GM19351 (cell line): ENCODE measurements at regions not wholly inside any gene's neighbourhood (a gene's known extent, or its start where the extent isn't known, plus 50 kb on each side); places are given as distances from the start of the nearest gene placed in this dataset.

Source experiments
- ATAC-seq: cut with Tn5 transposase; IDR thresholded peaks from one replicate; pipeline ENCODE4 v1.9.1; 2021; ENCODE audit warnings: mild to moderate bottlenecking, moderate library complexity; ENCODE audit not compliant: unreplicated experiment

GRCh38 chr7:153005750-153006435 lies 246.3 kb downstream of the ACTR3B start:
- ATAC-seq = no peak

DNA sequence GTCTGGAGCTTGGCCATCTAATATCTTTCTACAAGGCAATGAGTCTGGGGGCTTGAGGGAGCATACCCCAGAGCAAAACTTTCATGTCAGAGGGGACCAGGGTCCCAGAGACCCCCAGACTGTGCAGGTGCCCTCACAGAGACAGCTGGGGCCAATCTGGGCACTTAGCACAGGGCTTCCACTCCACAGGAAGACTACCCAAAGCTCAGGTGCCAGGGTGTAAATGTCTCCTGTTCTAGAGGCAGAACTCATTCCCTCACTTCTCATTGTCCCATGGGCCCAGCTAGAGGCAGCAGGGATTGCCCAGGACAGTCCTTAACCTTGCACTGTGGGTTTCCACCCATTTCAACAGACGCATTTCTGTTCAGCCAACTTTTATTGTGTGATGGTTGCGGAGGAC lies 246.9 kb downstream of the ACTR3B start:
- no peak for ATAC-seq

DNA sequence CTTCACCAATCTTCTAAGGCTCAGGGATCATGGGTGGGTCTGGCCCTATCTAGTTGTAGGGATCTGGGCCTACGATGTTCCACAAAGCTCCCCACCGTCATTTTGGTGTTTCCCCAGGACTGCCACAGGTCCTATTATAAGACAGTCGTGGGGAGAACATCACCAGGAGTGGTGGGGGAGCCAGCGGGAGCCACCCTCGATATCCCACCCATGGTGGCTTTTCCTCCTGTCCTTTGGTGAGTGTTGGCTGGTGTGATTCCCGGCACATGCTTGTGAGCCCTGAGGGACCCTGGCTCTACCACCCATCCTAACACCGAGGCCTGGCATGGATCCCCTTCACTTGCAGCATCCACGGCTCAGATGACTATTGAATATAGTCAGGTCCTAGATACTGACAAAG lies 247.4 kb downstream of the ACTR3B start:
- ATAC-seq = no peak

DNA sequence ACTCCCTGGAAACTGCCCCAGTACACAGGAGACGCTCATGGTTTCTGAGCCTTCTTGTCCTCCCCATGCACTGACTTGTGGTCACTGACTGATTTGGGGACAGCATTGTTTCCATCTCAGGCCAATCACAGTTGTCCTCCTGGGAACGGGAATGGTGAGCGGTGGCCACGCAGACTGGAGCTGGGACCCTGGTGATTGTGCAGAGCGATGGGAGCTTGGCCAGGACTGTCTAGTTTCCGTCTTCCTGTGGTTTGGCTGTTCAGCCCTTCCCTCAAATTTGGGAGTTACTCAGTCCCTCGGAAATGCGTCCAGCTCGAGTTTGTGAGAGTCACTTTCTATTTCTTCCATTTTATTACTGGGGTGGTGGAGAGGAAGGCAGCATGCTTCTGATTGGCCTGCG lies 250.9 kb downstream of the ACTR3B start:
- ATAC-seq = no peak

DNA sequence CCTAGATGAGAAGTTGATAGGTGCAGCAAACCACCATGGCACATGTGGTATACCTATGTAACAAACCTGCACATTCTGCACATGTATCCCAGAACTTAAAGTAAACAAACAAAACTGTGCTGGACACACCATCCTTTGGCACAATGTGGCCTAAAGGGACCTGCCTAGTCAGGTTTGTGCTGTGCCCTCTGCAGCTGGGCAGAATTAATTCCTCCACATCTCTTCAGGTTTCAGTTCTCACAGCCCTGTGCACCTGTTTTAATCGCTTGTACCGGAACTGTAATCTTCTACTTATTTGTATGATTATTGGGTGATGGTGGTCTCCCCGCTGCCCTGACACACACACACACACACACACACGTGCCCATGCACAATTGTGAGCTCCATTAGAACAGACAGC lies 252.7 kb downstream of the ACTR3B start:
- ATAC-seq = no peak

GRCh38 chr7:153017223-153017622 lies 257.7 kb downstream of the ACTR3B start:
- ATAC-seq = no peak

GRCh38 chr7:153021542-153021941 lies 262.0 kb downstream of the ACTR3B start:
- ATAC-seq = no peak

DNA sequence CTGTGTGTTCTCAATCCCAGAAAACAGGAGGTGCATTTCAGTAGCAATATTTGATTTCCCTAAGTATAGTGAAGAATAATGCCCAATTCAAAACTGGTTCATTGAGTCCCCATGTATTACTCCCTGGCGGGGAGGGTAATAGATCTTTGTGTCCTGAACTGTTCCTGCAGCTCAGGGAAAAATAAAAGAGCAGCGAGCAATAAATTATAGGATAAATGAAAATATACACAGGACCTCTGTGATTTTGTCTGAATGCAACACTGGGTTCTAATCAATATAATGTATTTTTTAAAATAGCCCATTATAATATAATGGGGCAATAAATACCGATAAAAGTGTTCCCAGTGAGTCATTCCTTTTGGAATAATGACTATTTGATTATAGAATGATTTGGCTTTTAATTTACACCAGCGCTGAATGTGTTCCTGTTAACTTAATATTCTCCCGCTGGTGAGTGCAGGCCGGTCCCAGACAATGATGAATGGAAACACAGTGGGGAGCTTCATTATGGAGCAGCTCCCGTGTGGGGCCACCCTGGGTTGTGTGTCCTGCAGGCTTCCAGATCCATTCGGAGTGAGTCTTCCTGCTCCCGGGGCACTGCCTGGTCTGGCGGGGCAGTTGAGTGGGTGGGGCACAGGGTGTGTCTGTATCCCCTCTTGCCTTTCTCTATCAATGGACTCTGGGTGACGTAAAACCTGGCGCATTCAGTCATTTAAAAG lies 263.1 kb downstream of the ACTR3B start:
- ATAC-seq = no peak

GRCh38 chr7:153023194-153023592 lies 263.6 kb downstream of the ACTR3B start:
- no peak for ATAC-seq

DNA sequence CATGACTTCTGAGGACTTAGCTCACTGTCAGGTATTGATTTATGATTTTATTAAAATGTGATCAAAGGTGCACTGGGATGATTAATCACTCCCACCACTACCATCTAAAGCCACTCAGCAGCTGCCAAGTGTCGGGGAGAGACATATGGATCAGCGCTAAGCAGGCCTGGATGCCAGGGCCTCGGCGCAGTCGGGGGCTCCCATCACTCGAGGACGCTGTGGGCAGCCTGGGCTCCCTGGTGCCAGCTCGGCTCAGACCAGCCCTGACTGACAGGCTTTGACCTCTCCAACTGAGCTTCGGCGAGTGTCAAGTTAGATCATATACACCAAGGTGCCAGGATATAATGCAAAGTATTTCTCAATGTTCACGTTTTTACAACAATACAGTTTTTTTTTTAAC lies 267.7 kb downstream of the ACTR3B start:
- ATAC-seq = no peak

- no peak for ATAC-seq
Measured at GRCh38 chr7:153027904-153028303, 268.4 kb downstream of the ACTR3B start.

GRCh38 chr7:153030976-153031375 lies 271.4 kb downstream of the ACTR3B start:
- ATAC-seq = no peak

DNA sequence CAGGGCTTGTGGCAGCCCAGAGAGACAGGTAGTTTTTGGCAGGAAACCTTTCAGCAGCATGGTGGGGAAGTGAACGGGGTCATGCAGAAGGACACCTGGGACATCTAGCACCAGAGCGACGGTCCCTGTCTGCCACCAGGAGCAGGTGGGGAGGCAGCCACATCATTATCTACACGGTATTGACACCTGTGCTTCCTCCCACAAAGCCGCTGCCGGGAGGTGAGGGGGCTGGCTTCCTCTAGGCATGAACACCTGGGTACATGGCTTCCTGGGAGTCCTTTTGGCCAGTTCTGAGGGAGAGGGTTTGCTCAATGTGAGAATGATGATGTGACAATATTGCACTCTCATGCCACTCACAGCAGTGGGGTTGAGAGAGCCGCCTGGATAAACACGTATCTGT lies 275.2 kb downstream of the ACTR3B start:
- ATAC-seq = no peak

DNA sequence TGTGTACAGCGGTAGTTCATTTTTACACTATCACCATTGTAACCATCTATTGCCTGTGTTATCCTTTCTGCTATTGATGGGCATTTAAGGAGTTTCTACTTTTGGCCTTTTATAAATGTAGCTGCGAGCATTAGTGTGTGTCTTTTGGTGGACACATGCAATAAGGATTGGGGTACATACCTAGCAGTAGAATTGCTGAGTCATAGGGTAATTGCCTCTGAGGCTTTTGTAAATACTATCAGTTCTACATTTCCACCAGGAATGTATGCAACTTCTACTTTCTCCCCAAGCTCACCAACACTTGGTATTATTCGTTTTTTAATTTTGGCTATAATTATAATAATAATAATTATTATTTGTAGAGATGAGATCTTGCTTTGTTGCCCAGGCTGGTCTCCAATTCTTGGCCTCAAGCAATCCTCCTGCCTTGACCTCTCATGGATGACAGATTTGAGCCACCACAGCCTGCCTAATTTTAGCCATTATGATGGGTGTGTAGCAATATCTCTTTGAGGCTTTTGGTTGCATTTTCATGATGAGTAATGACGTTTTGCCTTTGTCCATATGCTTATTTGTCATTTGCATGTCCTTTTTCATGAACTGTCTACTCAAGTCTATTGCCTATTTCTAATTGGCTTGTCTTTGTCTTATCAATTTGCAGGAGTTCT lies 277.0 kb downstream of the ACTR3B start:
- no peak for ATAC-seq

DNA sequence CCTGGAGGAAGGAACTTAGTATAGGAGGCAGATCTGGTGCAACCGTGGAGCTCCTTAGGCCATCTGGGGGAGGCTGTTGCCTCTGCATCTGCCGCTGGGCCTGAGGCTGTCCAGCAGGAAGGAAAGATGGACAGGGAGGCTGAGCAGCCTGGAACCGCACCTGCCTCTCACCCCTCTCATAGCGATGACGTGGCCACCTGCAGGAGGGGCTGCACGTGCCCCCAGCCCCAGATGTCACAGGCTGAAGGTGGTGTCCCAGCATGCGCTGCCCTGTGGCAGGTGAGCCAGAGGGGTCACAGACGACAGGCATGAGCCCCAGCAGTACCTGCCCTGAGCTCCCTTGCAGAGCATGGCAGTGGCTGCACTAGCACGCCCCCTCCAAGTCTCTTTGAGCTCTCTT lies 283.9 kb downstream of the ACTR3B start:
- no peak for ATAC-seq

DNA sequence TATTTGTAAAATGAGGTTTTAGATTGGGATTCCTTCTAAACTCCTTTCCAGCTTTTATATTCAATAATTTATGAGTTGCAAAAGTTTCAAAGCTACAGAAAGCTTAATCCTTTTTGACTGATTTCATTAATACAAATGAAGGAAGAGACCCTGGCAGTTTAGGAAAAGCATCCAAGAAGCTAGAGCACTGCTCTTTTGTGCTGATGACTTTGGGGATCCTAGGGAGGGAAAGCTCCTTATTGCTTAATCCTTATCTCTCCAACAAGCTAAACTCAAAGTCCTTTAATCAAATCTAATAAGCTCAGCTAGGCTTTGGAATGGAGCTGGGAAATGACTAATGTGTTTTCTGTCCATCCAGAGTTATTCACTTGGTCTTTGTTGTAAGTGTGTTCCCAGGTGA lies 285.4 kb downstream of the ACTR3B start:
- no peak for ATAC-seq

DNA sequence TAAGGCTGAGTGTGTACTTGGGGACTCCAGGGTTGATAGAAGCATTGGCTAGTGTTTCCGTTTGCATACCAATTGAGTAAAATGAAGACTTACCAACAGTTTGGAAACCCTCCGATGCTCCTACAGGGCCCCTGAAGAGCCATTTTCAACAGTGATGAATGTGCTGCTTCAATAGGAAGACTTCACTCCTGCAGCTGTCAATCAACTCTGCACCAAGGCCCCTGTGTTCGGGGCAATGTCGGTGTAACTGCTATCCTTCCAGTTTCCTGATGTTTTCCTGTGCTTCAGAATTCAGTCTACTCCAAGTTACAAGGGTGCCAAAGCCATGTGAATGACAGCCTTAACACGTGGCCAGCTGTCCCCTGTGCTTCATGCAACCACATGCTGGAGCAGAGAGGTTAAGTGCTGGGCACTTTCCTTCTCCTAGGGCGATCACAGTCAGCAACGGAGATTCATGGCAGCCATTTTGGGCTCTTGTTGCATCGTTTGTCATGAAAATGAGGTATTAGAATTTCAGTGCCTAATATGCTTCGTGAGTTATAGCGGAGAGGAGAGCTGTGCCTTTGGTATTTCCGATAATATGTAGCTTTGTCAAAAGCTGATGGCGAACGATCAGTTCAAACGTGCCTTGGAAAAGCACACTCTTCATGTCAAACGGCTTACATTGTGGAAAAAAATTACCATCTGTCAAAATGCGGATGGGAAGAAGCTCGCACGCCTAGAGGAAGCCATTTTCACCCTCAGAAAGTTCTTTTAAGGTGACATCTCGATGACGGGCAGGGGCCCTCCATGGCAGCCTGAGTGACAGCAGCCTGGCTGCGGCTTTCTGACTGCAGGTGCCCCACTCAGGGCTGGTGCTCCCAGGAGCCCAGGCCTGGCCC lies 287.8 kb downstream of the ACTR3B start:
- ATAC-seq = no peak

DNA sequence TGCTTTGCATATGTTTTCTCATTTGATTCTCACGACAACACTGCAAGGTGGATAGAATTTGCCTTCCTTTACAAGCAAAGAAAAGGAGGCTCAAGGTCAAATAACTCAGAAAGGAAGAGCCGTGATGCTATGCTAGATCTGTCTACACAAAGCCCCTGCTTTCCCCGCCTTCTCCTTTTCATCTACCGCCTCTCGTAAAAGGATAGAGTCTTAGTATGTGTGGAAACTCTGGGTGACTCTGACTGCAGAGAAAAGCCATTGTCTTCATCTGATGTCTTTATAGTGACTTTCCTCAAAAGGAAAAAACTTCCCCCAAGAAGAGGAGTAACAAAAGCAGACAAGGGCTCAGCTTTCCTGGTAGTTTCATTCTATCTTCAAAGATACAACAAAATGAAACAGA lies 292.7 kb downstream of the ACTR3B start:
- no peak for ATAC-seq

DNA sequence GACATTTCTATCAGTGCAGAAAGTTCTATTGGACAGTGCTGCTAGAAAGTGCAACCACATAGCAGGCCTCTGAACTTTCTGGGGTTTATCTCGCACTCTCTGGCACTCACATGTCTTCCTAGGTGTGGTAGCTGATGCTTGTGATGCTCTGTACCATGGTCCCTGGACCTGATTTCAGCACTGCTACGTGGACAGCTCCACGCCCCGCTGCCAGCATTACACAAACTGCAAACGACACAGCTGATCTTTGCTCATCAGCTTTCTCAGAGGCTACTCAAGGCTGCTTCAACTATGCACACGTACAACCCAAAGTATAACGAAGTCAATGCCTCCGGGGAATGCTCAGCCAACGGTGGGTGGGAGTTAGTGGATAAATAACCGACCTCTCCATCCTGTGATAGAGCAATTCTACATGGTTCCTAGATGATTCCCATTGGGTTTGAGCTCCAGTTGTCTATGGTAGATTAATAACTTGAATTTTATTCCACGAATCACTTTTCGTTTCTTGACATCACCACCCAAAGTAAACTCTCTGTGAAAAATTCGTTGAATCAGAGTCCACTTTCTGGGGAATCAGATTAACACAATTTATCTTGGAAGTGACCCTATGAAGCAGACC lies 302.5 kb downstream of the ACTR3B start:
- ATAC-seq = no peak

- no peak for ATAC-seq
Measured at GRCh38 chr7:153065051-153065450, 305.5 kb downstream of the ACTR3B start.

DNA sequence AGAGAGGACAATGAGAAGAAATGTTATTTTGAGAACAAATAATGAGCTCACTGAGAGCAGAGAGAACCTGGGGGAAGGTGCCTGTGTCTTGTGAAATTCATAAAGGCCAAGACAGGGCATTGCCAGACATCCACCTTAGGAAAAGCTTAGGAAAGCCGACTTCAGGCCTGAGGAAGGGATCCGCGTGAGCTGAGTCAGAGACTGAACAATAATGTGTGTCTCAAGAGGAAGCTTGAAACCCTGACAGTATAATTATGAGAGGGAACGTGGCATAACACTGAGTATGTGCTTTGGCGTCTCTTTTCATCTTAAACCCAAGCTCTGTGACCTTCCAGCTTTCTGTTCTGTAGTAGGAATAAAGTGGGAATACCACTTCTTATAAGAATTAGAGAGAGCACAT lies 307.2 kb downstream of the ACTR3B start:
- ATAC-seq = no peak
